NCI-H2196 treated with DMSO at 0.1 percent for 48 hours (cell line): ENCODE measurements at regions not wholly inside any gene's neighbourhood (a gene's known extent, or its start where the extent isn't known, plus 50 kb on each side); places are given as distances from the start of the nearest gene placed in this dataset.
"Not testable (repeated sequence)": the region's sequence is repeated elsewhere in the genome, so short reads cannot be mapped to it uniquely, and the experiment has no call there.

ENCODE experiments used
- DNase-seq: peaks from one replicate; lab custom pipeline; 2025; ENCODE audit not compliant: unreplicated experiment; lab: John Stamatoyannopoulos, UW

DNA sequence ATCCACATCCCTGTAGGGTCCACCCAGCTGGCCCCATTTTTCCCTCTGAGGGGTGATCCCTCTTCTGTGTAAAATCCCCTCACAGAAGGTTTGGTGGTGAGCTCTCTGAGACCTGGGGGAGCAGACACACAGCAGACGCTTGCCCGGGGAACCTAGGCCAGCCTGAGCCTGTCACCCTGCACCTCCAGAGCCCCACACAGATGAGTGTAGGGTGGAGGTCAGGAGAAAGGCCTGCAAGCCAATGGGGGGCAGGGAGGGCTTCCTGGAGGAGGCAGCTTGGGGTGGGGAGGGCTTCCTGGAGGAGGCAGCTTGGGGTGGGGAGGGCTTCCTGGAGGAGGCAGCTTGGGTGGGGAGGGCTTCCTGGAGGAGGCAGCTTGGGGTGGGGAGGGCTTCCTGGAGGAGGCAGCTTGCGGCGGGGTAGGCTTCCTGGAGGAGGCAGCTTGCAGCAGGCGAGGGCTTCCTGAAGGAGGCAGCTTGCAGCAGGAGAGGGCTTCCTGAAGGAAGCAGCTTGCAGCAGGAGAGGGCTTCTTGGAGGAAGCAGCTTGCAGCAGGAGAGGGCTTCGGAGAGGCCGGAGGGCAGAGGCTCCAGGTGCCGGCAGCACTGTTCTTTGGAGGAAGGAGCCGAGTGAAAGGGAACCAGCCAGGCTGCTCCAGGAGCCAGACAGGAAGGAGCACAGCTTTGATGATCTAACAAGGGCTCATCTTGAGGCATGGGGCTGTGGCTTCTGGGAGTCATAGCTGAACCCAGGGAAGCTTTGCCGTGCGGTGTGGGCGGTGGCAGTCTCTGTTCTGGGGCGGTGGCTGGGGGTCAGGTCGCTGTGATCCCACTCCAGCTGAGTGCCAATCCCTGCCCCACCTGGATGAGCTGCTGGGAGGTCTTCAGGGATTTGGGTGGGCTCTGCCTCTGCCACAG is 83.7 kb upstream of the ZNF469 start:
- DNase-seq: no peak

DNA sequence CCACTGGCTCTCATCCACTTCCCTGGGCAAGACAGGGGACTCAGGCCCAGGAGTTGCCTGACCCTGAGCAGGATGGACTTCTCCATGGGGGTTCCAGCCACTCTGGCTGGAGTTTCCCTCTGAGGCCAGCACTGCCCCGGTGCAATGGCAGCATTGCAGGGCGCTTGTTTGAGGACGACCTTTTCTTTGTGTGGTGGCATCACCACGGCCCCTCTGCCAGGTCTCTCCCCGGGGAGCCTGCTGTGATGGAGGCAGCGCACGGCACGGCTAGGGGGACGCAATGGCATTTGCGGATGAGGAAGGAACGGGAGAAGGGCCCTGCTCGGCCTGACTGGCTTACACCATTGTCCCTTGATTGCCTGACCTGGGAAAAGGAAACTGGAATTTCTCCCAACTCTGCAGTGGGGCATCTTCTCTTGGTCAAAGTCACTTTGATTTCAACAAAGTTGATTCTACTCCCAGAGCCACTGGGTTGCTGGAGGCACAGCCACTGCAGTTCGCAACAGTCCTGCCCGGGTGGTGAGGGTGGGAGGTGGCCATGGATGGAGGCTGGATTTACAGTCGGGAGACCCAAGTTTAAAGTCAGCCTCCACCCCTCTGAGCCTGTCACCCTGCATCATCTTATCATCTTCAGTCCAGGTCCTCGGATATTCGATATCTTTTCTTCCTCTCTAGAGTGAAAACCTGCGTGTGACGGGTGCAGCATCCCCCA is 82.9 kb upstream of the ZNF469 start:
- no peak for DNase-seq

DNA sequence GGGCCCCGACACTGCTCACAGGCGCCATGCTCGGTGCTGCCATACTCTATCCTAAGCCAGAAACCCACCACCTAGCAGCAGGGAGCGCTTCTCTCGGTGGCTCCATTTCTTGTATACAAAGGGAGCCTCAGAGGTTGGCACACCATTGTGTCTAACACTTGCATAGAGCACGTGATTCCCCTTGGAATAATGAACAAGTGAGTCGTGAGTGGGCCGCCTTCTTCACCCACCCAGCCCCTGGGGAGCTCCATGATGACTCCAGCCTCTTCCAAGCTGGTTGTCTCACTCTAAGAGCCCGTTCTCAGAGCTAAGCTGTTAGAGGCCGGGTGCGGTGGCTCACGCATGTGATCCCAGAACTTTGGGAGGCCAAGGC is 82.3 kb upstream of the ZNF469 start:
- DNase-seq: no peak

DNA sequence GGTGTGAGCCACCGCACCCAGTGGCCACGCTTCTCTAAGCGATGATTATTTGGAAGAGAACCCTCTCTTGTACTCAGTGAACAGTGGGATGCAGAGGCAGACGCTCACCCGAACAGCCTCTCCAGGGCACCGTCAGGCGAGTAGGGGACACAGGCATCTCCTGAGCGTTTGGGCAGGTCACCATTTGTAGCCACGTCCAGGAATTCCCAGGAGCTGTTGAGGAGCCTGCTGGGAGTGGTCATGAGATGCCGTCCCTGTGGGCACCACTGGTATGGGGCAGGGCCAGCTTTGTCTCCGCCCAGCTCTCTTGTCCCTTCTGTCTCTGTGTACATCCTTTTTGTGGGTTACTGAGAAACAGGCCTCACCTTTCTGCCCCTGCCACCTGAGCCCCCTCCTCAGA is 81.3 kb upstream of the ZNF469 start:
- DNase-seq: no peak

DNA sequence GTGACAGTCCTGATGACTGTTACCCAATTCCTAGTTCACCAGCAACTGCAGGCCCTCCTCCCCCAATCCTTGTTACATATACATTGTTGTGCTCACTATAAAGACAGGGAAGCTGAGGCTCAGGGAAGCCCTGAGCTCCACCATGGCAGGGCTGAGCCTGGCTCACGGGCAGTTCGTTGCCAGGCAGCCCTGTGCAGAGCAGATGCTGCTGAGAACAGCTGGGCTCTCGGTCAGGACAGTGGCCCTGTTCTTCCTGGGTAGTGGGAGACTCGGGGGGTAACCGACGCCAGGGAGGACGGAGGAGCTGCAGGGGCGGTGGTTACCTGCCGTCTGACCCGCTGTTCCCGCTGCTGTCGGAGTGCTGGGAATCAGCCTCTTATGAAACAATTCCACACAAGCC is 80.9 kb upstream of the ZNF469 start:
- no peak for DNase-seq

DNA sequence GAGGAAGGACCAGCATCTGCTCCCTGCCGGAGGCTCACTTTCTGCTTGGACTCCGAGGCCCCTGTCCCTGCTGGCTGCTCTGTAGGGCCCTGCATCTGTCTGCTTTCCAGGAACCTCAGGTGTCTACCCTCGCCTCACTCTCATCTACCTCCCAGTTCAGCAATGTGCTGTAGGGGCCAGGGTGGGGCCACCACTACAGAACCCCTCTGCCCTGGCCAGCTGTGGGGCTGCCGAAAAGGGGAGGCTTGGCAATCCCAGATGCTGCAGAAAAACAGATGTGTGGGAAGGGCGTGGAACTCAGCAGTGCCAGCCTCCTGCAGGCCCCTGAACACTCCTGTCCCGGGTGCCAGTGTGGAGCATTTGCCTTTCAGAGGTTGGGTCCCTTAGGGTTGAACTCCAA is 80.1 kb upstream of the ZNF469 start:
- DNase-seq: no peak

DNA sequence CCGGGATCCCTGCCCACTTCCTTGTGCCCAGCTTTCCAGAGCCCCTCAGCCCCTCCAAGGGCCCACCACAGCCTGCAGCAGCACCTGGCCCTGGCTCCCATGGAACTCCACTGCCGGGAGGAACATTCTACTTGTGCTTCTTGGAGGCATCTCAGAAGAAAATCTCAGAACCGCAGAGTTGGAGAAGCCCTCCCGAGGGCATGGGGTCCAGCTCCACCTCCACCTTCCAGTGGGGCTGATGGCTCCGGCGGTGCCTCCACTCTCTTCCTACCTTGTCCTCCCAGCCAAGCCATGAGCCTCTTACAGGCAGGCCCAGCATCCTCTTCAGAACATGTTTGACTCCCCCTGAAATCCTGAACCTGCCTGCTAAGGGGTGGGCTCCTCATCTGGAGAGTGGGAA is 79.4 kb upstream of the ZNF469 start:
- DNase-seq: no peak

DNA sequence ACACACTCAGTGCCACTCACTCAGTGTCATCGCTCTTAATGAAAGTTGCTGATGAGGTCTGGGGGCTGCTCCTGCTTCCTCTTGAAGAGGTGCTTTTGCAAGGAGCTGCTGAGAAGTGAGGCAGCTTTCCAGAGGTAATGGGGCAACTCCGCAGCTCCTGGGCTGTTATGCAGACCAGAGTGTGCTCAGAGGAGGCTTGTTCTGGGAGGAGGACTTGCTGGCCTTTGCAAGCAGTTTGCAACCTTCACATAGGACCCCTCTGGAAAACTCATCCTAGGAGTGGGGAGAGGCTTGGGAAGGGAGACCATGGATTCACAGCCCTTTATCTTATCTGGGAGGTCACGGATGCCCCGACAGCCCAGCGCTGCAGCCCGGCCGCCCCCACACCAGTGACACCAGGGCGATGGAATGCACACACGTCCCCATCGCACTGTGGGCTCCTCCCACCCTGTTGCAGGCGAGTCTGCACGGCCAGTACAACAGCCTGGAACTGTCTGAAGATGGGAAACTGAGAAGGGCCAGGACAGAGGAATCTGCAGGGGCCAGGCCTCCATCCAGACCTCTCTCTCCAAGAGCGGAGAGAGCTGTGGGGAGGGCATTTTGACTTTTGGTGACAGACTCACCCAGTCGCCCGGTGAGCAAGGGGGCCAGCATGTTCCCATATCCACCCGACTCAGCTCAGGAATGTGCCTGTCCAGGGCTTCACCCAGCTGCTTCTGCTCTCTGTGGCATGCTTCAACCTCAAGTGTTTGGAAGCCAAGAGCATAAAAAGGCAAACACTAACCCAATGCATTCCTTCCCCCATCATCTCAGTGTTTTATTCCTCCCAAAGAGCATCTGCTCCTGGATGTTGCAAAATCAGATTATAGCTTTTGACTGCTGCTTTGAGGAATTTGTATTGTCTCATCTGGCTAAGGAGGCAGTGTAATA is 78.6 kb upstream of the ZNF469 start:
- no peak for DNase-seq

DNA sequence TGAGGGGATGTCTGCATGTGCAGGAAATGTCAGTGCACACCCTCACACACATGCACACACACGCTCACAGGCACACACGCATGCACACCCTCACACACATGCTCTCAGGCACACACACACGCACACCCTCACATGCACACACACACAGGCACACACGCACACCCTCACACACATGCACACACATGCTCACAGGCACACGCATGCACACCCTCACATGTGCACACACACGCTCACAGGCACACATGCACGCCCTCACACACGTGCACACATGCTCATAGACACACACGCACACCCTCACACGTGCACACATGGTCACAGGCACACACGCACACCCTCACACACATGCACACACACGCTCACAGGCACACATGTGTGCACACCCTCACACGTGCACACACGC is 77.6 kb upstream of the ZNF469 start:
- DNase-seq: no peak

DNA sequence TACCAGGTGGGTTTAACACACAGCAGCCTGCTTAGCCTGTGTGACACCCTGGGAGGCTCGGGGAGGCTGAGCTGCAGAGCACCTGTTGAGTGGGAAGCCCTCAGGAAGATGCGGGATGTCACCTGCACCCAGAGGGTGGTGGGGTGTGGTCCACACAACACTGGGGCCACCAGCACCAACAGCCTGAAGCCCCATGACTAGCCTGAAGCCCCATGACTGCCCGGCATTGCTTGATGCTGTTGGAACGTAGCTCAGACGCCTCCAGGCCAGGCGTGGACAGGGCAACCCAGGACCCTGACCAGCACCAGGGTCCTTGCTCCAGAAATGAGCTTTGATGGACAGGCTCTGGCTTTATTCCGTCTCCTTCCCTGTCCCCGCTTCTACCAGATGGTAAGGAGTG is 76.3 kb upstream of the ZNF469 start:
- no peak for DNase-seq

DNA sequence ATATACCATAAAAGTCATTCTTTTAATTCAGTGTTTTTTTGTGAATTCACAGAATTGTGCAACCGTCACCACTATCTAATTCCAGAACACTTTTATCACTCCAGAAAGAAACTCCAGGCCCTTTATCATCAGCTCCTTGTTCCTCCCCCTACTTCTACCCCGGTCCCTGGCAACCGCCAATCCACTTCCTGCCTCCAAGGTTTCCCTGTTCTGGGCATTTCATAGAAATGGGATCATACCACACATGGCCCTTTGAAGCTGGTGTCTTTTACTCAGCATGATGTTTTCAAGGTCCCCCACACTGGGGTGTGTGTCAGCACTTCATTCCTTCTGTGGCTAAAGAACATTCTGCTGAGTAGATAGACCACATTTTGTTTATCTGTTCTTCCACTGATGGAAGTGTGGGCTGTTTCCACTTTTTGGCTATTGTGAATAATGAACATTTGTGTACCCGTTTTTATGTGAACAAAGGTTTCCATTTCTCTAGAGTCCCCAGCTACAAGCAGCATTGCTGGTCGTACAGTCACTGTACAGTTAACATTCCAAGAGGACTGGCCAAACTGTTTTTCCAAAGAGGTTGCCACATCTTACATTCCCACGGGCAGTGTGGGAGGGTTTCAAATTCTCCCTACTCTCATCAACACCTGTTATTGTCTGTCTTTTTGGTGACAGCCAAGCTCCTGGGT is 75.8 kb upstream of the ZNF469 start:
- DNase-seq: no peak

DNA sequence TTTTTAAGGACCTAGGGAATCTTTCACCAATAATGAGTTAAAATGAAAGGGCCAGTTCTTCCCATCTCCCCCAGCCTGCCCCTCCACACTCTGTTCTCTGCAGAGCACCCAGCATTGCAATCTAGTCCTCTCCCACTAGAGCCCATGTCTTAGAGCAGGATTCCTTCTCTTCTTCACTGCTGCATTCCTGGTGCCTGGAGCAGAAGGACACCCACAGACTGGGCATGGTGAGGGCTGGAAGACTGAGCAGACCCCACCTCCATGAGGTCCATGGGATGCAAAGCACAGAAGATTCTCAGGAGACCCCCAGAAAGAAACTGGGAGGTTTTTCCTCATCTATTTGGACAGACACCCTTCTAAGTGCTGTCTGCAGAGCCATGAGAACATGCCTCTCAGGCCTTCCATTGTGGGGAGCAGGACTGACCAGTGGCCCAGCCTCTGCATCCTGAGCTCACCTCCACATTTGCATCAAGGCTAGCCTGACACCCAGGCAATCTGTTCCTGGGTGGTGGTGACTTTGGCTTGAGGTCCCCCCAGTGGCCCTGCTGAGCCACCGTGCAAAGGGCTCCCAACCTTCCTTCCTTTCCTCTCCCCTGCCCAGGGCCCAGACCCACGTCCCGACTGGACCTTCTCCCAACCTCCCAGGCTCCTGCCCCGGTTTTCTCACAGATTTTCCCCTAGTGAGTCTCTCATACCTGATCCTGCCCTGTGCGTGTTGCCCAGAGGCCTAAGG is 74.2 kb upstream of the ZNF469 start:
- DNase-seq: no peak

DNA sequence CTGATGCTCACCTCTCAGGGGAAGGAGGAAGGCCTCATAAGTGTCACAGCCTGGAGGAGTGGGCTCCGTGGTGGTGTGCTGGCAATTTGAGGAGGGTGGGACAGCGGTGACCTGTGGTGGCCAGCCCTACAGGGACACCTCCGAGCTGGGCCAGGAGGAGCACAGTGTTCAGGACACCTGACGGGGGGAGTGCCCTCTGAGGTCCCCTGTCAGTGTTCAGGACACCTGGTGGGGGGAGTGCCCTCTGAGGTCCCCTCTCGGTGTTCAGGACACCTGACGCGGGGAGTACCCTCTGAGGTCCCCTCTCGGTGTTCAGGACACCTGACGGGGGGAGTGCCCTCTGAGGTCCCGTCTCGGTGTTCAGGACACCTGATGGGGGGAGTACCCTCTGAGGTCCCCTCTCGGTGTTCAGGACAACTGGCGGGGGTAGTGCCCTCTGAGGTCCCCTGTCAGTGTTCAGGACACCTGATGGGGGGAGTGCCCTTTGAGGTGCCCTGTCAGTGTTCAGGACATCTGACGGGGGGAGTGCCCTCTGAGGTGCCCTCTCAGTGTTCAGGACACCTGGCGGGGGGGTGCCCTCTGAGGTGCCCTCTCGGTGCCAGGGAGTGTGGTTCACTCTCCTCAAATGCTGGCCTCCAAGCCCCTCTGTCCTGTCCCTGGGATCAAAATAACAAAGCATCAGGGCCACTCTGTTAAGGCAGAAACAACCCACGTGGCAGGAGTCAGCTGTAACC is 73.4 kb upstream of the ZNF469 start:
- no peak for DNase-seq

DNA sequence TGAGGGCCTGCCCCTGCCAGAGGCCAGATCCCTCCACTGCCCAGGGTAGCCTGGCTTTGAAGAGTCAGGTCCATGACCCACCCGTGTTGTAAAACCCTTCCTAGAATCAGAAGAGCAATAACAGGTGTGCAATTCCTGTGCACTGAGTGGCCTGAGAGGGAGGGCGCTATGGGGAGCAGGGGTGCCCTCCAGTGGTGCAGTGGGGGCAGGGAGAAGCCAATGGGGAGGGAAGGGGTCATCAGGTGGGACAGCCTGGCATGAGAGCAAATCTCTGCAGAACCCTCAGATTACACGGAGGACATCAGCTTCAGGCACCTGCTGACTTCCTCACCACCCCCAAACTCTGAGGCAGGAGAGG is 72.9 kb upstream of the ZNF469 start:
- DNase-seq: no peak

DNA sequence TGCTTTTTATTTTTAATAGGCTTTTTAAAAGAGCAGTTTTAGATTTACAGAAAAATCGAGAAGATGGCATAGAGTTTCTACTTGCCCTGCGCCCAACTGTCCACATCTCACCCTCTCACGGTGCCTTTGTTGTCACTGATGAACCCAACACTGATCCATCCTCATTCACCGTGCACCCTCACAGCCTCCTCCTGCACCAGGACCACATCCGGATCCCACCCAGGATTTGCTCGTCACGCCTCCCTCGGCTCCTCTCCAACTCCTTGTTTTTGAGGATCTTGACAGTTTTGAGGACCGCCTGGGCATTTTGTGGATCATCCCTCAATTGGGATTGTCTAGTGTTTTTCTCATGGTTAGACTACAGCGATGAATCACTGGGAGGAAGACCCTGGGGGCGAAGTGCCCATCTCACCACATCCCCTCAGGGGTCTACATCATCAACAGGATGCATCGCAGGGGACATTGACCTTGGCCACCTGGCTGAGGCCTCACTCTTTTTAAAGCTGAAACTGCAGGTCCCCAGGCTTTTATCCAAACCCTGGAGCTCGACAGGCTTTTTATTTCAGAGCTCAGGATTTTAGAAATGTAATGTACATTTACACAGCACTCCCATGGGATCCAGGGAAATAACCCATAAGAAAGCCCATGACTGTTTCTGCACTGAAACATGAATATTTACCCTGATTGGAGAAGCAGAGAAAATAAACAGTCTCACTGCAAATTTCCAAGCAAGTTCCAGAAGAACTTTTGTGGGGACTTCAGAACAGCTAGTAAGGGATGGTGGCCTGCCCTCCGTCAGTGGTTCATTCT is 71.8 kb upstream of the ZNF469 start:
- no peak for DNase-seq

DNA sequence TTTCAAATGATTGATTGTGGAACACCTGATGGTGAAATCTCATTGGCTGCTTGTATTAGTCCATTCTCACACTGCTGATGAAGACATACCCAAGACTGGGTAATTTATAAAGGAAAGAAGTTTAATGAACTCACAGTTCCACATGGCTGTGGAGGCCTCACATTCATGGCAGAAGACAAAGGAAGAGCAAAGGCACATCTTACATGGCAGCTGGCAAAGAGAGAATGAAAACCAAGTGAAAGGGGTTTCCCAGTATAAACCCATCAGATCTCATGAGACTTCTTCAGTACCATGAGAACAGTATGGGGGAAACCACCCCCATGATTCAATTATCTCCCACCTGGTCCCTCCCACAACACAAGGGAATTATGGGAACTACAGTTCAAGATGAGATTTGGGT is 70.9 kb upstream of the ZNF469 start:
- DNase-seq: not testable (repeated sequence)

DNA sequence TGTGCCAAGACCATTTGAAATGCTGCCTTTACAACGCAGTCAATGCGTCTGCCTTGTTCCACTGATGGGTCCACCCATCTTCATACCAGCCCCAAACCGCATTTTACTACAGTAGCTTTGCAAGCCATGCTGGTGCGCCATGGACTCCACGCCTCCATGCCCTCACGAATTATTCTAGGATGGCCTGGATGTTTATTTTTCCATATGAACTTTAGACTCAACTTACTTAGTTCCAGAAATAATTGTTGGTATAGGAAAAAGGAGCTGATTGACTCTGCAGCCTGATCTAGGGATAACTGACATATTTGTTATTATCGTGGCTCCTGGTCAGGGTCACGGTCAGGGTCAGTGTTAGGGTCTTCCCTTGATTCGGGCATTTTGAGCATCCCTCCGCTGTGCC is 70.0 kb upstream of the ZNF469 start:
- no peak for DNase-seq

DNA sequence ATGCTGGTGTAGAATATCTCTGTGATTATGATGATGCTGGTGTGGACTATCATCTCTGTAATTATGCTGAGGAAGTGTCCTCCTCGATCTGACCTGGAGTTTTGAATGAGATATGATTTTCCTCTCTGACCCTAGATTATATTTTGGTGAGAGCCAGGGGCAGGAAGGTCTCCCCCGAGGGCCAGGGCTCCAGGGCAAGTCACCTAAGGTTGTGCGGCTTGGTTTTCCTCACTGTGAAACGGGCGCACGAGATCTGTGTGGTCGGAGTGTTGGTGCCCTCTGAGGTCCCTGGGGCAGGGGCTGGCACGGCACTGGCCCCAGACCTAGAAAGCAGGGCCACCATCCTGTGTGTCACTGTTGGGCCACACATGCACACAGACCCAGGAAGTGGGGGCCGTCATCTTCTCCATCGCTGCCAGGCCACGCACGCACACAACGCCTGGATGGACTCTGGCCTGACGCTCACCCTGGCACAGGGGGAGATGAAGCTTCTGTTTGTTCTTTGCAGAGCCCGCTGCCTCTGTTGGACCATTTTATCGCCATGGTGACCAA is 67.7 kb upstream of the ZNF469 start:
- no peak for DNase-seq
